Muscle of leg (tissue), 3 donors: ENCODE measurements at regions not wholly inside any gene's neighbourhood (a gene's known extent, or its start where the extent isn't known, plus 50 kb on each side); places are given as distances from the start of the nearest gene placed in this dataset.

Experiments
- DNase-seq: peaks from one replicate; pipeline ENCODE4 v3.0.0; 2013
- H3K27ac ChIP-seq: one replicate; pipeline ENCODE4 v1.5.1; 2013; ENCODE audit warnings: mild to moderate bottlenecking, low read length, control low read depth
- H3K27me3 ChIP-seq: one replicate; pipeline ENCODE4 v1.6.1; 2013; ENCODE audit warnings: low read length; ENCODE audit not compliant: control insufficient read depth, insufficient read depth
- H3K36me3 ChIP-seq: one replicate; pipeline ENCODE4 v1.6.1; 2013; ENCODE audit warnings: low read length; ENCODE audit not compliant: control insufficient read depth, insufficient read depth
- H3K4me1 ChIP-seq: one replicate; pipeline ENCODE4 v1.6.1; 2013; ENCODE audit warnings: low read length; ENCODE audit not compliant: control insufficient read depth, insufficient read depth
- H3K4me3 ChIP-seq: one replicate; pipeline ENCODE4 v1.5.1; 2013; ENCODE audit warnings: low read length, control low read depth
- H3K9me3 ChIP-seq: replicated peaks from 2 replicates; pipeline ENCODE4 v1.6.1; 2013; ENCODE audit warnings: low read depth, low read length; ENCODE audit not compliant: control insufficient read depth
- WGBS: methylation state at CpG from one replicate; pipeline ENCODE4 v1.1.5; 2013; ENCODE audit warnings: missing lambda C conversion rate; ENCODE audit not compliant: insufficient coverage; 5-methylcytosine and 5-hydroxymethylcytosine counted together

DNA sequence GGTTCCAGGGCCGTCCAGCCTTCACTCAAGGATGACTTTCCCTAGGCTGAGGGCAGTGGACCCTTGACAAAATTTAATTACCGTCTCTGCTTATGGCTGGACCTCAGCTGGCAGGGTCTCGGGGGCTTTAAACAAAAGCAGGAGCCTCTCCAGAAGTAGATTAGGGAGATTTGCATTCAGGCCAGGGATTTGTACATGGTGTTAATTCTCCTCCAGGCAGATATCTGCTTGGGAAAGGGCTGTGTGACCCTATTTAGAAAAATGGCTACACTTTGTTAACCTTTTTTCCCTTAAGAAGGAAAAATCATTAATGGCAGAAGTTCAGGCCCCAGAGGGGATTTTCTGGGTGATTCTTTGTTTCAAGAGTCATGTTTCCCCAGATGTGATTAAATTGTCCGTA lies 329.1 kb upstream of the C2CD4B start:
- Histone ChIP-seq H3K4me1 (peaks cover 47% of the 10 kb centered on the region), H3K9me3 (no peaks in the 10 kb centered on the region), H3K27me3 (no peaks in the 10 kb centered on the region), H3K4me3 (no peak overlapping the region), H3K36me3 (no peaks in the 10 kb centered on the region), H3K27ac (peak overlapping the region; percentile 72)
- WGBS: 10% methylated on average over 1 of the region's 4 CpGs
- DNase-seq: peak; percentile 83

GRCh38 chr15:62495670-62496614 lies 330.9 kb upstream of the C2CD4B start:
- DNase-seq: peak; percentile 82
- peak overlapping the region; percentile 65 for H3K27ac ChIP-seq
- H3K36me3 ChIP-seq: no peaks in the 10 kb centered on the region
- peaks cover 50% of the 10 kb centered on the region for H3K4me1 ChIP-seq
- 49% methylated on average over 3 of the region's 9 CpGs for WGBS
- H3K27me3 ChIP-seq: no peaks in the 10 kb centered on the region
- no peaks in the 10 kb centered on the region for H3K9me3 ChIP-seq
- H3K4me3 ChIP-seq: no peak overlapping the region

DNA sequence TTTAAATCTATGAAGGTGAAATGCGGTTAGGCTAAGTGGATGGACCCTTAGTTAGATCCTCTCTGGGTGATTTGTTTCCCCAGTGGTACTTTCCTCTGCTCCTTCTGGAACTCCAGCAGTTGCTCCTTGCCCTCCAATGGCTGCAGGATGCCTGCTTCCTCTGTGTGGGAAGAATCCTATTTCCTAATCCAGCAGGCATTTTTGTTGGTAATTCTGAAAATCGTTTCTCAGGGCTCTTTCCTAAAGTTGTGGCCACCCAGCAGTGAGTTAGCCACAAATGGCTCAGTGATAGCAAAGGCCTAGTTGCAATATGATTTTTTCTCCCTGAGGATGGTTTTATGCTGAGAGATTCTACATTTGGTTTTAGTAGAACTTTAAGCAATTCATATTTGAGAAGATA lies 332.3 kb upstream of the C2CD4B start:
- Histone ChIP-seq H3K36me3 (no peaks in the 10 kb centered on the region), H3K9me3 (no peaks in the 10 kb centered on the region), H3K4me3 (no peak overlapping the region), H3K4me1 (peaks cover 58% of the 10 kb centered on the region), H3K27me3 (no peaks in the 10 kb centered on the region), H3K27ac (peak overlapping the region; percentile 13)
- DNase-seq: no peak
- WGBS: no CpG with 5 or more reads among the region's 2 CpGs

DNA sequence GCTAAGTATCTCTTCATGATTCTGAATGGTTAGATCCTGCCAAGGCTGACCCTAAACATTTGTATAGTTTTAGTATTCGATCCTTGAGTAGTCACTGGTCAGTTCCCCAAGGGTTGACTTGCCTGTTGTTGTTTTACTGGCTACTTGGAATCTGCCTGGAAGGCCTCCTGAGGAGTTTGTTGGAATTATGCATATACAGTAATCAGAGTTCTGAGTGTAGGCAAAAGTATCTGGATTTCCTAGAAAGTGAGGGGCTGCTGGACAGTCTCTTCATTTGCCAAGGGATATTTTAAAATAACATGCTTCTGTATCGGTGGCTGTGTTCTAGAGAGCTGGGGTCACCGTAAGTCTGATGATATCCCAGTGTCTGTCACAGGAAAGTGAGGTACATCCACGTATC lies 333.2 kb upstream of the C2CD4B start:
- 67% methylated on average over 1 of the region's 4 CpGs for WGBS
- no peaks in the 10 kb centered on the region for H3K27me3 ChIP-seq
- no peaks in the 10 kb centered on the region for H3K9me3 ChIP-seq
- peaks cover 60% of the 10 kb centered on the region for H3K4me1 ChIP-seq
- H3K4me3 ChIP-seq: no peak overlapping the region
- H3K27ac ChIP-seq: no peak overlapping the region
- no peak for DNase-seq
- no peaks in the 10 kb centered on the region for H3K36me3 ChIP-seq

DNA sequence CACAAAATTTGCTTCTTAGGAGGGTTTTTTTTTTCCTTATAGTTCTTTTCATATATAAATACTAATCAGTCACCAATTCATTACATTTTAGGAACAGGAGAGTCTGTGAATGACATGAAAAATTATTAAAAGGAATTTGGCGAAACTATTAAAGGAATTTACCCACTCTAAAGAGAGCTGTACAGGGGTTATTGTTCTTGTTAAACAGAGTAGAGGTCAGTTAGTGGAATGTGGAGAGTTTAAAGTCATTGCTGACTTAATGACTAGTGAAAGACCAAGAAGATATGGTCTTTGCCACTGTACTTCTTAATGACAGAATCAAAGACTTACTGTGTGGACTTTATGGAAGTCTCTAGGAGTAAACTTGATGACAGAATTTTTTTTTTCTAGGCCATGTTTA lies 333.6 kb upstream of the C2CD4B start:
- Histone ChIP-seq H3K4me3 (no peak overlapping the region), H3K36me3 (no peaks in the 10 kb centered on the region), H3K4me1 (peaks cover 60% of the 10 kb centered on the region), H3K27ac (no peak overlapping the region), H3K27me3 (no peaks in the 10 kb centered on the region), H3K9me3 (no peaks in the 10 kb centered on the region)
- no peak for DNase-seq
- WGBS: no CpG with 5 or more reads among the region's 1 CpG

GRCh38 chr15:62500325-62500724 lies 335.2 kb upstream of the C2CD4B start:
- whole genome bisulfite sequencing: 88% methylated on average over 1 of the region's 1 CpG
- H3K27me3 ChIP-seq: no peaks in the 10 kb centered on the region
- H3K36me3 ChIP-seq: no peaks in the 10 kb centered on the region
- no peaks in the 10 kb centered on the region for H3K9me3 ChIP-seq
- DNase-seq: no peak
- no peak overlapping the region for H3K27ac ChIP-seq
- H3K4me3 ChIP-seq: no peak overlapping the region
- peaks cover 49% of the 10 kb centered on the region for H3K4me1 ChIP-seq

DNA sequence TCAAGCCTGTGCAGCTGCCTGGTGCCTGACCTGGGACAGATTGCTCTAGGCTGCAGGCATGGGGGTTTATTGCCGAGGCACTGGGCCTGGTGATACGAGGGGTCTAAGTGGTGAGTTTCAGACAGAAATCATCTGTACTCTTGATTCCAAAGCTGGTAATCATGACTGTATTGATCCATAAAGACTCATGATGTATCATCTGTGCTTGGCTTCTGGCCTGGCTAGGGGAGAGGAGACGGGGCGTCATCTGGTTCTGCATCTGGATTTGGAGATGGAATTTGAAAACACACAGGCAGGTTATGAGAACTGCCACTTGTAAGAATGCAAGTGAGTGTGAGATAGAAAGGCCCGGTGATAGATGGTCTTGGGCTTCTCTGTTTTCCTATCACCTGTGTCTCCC lies 337.4 kb upstream of the C2CD4B start:
- Histone ChIP-seq H3K4me1 (peaks cover 48% of the 10 kb centered on the region), H3K9me3 (no peaks in the 10 kb centered on the region), H3K36me3 (no peaks in the 10 kb centered on the region), H3K27ac (no peak overlapping the region), H3K4me3 (no peak overlapping the region), H3K27me3 (no peaks in the 10 kb centered on the region)
- DNase-seq: no peak
- 44% methylated on average over 1 of the region's 5 CpGs for WGBS

- 67% methylated on average over 1 of the region's 1 CpG for WGBS
- Histone ChIP-seq H3K36me3 (no peaks in the 10 kb centered on the region), H3K4me1 (peaks cover 48% of the 10 kb centered on the region), H3K4me3 (no peak overlapping the region), H3K9me3 (no peaks in the 10 kb centered on the region), H3K27me3 (no peaks in the 10 kb centered on the region), H3K27ac (no peak overlapping the region)
- no peak for DNase-seq
Measured at GRCh38 chr15:62503451-62503850, 338.4 kb upstream of the C2CD4B start.

- Histone ChIP-seq H3K4me3 (no peak overlapping the region), H3K27ac (peak overlapping the region; percentile 86), H3K9me3 (no peaks in the 10 kb centered on the region), H3K27me3 (no peaks in the 10 kb centered on the region), H3K36me3 (no peaks in the 10 kb centered on the region), H3K4me1 (peaks cover 56% of the 10 kb centered on the region)
- no CpG with 5 or more reads among the region's 6 CpGs for WGBS
- peak; percentile 89 for DNase-seq
Measured at GRCh38 chr15:62505762-62506161, 340.7 kb upstream of the C2CD4B start.

DNA sequence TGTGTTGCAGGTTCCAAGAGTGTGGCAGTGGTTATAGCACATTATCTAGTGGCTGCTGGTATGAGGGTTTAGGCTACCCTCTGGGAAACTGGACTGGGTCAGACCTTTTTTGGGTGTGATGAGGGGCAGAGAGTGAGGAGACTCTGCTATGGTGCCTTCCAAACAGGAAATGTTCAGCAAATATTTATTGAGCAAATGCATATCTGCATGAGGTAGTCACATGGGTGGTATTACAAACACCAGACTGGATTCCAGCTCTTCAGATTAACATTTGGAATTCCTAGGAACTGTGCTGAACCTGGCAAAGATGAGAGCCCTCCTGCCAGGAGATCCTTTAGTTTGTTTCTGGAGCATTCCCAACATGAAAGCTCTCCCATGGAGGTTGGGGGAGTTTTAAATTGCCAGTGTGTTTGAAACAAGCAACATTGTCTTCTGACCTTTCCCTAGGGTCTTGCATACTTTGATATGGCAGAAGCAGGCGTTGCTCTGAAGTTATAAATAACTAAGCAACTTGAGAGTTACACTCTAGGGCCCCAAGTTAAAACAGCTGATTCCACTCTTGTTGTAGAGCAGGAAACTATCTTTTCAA lies 341.2 kb upstream of the C2CD4B start:
- Histone ChIP-seq H3K9me3 (no peaks in the 10 kb centered on the region), H3K4me3 (no peak overlapping the region), H3K27ac (peak overlapping the region; percentile 86), H3K36me3 (no peaks in the 10 kb centered on the region), H3K4me1 (peaks cover 51% of the 10 kb centered on the region), H3K27me3 (no peaks in the 10 kb centered on the region)
- no CpG with 5 or more reads among the region's 1 CpG for WGBS
- DNase-seq: peak; percentile 55
